Omental fat pad (tissue), 3 donors: ENCODE measurements at regions not wholly inside any gene's neighbourhood (a gene's known extent, or its start where the extent isn't known, plus 50 kb on each side); places are given as distances from the start of the nearest gene placed in this dataset.

Source experiments
- ATAC-seq: fragments of 150-250 bp; one replicate; pipeline ENCODE4 v1.9.1; 2016; ENCODE audit warnings: mild to moderate bottlenecking, moderate library complexity; ENCODE audit not compliant: low FRiP score
- DNase-seq: peaks from one replicate; pipeline ENCODE4 v3.0.0-alpha.2; 2019; ENCODE audit warnings: low spot score
- CTCF ChIP-seq, 3 donors: fragments of 450-650 bp; IDR thresholded peaks; one replicate each; pipeline ENCODE4 v1.5.1; 2016 to 2017; ENCODE audit warnings: antibody characterized with exemption in 3 of 3, mild to moderate bottlenecking in 3 of 3, moderate library complexity in 2 of 3

GRCh38 chr4:23130845-23131244, 438.1 kb downstream of the GBA3 start:
- TF ChIP-seq CTCF (IDR thresholded peaks at IDR 0.05), result no peak
- no peak for ATAC-seq
- DNase-seq, result no peak

GRCh38 chr4:23125118-23125517, 432.4 kb downstream of the GBA3 start:
- no peak for ATAC-seq
- TF ChIP-seq CTCF (IDR thresholded peaks at IDR 0.05), result no peak
- no peak for DNase-seq

GRCh38 chr4:23122666-23123400, 430.1 kb downstream of the GBA3 start:
- ATAC-seq, result no peak
- no peak for TF ChIP-seq CTCF (IDR thresholded peaks at IDR 0.05)
- DNase-seq, result no peak

- ATAC-seq, result no peak
- TF ChIP-seq CTCF (IDR thresholded peaks at IDR 0.05), result no peak
- no peak for DNase-seq
These were observed 427.6 kb downstream of the GBA3 start for GRCh38 chr4:23120374-23120773.

GRCh38 chr4:23117826-23118225, 425.1 kb downstream of the GBA3 start:
- no peak for DNase-seq
- ATAC-seq, result no peak
- no peak for TF ChIP-seq CTCF (IDR thresholded peaks at IDR 0.05)

- TF ChIP-seq CTCF (IDR thresholded peaks at IDR 0.05), result no peak
- ATAC-seq (no peak), DNase-seq (no peak)
These were observed 421.8 kb downstream of the GBA3 start for GRCh38 chr4:23114538-23114937.

GRCh38 chr4:23113104-23113503, 420.4 kb downstream of the GBA3 start:
- ATAC-seq (no peak), DNase-seq (no peak)
- no peak for TF ChIP-seq CTCF (IDR thresholded peaks at IDR 0.05)
